HCT116 (cell line): ENCODE measurements at regions not wholly inside any gene's neighbourhood (a gene's known extent, or its start where the extent isn't known, plus 50 kb on each side); places are given as distances from the start of the nearest gene placed in this dataset.

Source experiments
- ATAC-seq: fragments of 200-7000 bp; cut with Tn5 transposase; 2 replicates; pipeline ENCODE4 v1.9.1; 2020; ENCODE audit warnings: mild to moderate bottlenecking, moderate library complexity
- BruUV-seq: library from RNA; stranded (reverse); fragments of 400-500 nt; replicated peaks from 2 replicates; lab custom pipeline; 2021; lab: Mats Ljungman, UMichigan
- CTCF ChIA-PET: fragments of 300-600 bp; sonication (Branson Sonifier 250); formaldehyde crosslinking; loops from one replicate; lab custom pipeline; 2021; ENCODE audit warnings: antibody characterized with exemption; lab: Charles Lee
- POLR2A ChIA-PET: fragments of 300-600, 350-600 bp; sonication (Branson Sonifier 250); formaldehyde crosslinking; loops from one replicate; lab custom pipeline; 2021; ENCODE audit warnings: antibody characterized with exemption; lab: Charles Lee
- RAD21 ChIA-PET, 2 experiments: fragments of 300-600 bp; sonication (Branson Sonifier 250); formaldehyde crosslinking; loops; one replicate each; lab custom pipeline; 2023; ENCODE audit warnings: low total read pairs in 2 of 2; ENCODE audit not compliant: uncharacterized antibody in 2 of 2, unreplicated experiment in 2 of 2, low non-redundant PET in 1 of 2; lab: Charles Lee
- DNase-seq: peaks from one replicate; pipeline ENCODE4 v3.0.0-alpha.2; 2010; ENCODE audit warnings: low read depth, low spot score
- H2AFZ ChIP-seq: fragments of 200-600 bp; shearing (Covaris generic), sonication (generic); 2 replicates; pipeline ENCODE4 v1.6.1; 2017; ENCODE audit warnings: low read depth, mixed run types, mixed read lengths, antibody characterized with exemption, low read length; ENCODE audit not compliant: poor library complexity, severe bottlenecking
- H3K27ac ChIP-seq: 2 replicates; pipeline ENCODE4 v1.5.1; 2012; ENCODE audit warnings: low read depth, low read length
- H3K27me3 ChIP-seq: fragments of 200-600 bp; sonication (generic); 2 replicates; pipeline ENCODE4 v1.6.1; 2016; ENCODE audit warnings: mixed run types, low read length, mixed read lengths; ENCODE audit not compliant: insufficient read depth
- H3K36me3 ChIP-seq, 2 experiments: fragments of 200-500 bp in 1 of 2; fragments of 200-600 bp in 1 of 2; sonication (Bioruptor generic) in 1 of 2; sonication (generic) in 1 of 2; 2 replicates each; pipeline versions ENCODE4 v1.5.1 to v1.6.1; 2014 to 2016; ENCODE audit warnings: low read length in 2 of 2, inconsistent platforms in 1 of 2, mixed read lengths in 1 of 2, mixed run types in 1 of 2; ENCODE audit not compliant: insufficient read depth in 2 of 2, control insufficient read depth in 1 of 2
- H3K4me1 ChIP-seq, 2 experiments: fragments of 200-600 bp in 1 of 2; sonication (generic) in 1 of 2; 2 replicates each; pipeline versions ENCODE4 v1.5.1 to v1.6.1; 2012 to 2017; ENCODE audit warnings: low read length in 2 of 2, inconsistent platforms in 1 of 2, mild to moderate bottlenecking in 1 of 2, mixed read lengths in 1 of 2, mixed run types in 1 of 2, moderate library complexity in 1 of 2; ENCODE audit not compliant: insufficient read depth in 2 of 2, control insufficient read depth in 1 of 2
- H3K4me2 ChIP-seq: fragments of 200-600 bp; sonication (generic); 2 replicates; pipeline ENCODE4 v1.6.1; 2017; ENCODE audit warnings: mixed run types, low read length, mixed read lengths
- H3K4me3 ChIP-seq, 2 experiments: fragments of 200-600 bp in 1 of 2; sonication (generic) in 1 of 2; replicated peaks in 1 of 2; 2 replicates each; pipeline ENCODE4 v1.5.1; 2011 to 2016; ENCODE audit warnings: low read length in 2 of 2, control low read depth in 1 of 2, low read depth in 1 of 2, mild to moderate bottlenecking in 1 of 2, mixed read lengths in 1 of 2, mixed run types in 1 of 2
- H3K79me2 ChIP-seq: fragments of 200-600 bp; sonication (generic); 2 replicates; pipeline ENCODE4 v1.6.1; 2017; ENCODE audit warnings: mild to moderate bottlenecking, mixed run types, low read length, moderate library complexity, mixed read lengths; ENCODE audit not compliant: insufficient read depth
- H3K9ac ChIP-seq: fragments of 200-600 bp; sonication (generic); 2 replicates; pipeline ENCODE4 v1.6.1; 2016; ENCODE audit warnings: low read length, mixed read lengths
- H3K9me2 ChIP-seq: fragments of 200-600 bp; sonication (generic), shearing (Covaris generic); 2 replicates; pipeline ENCODE4 v1.6.1; 2017; ENCODE audit warnings: mixed run types, mild to moderate bottlenecking, moderate library complexity; ENCODE audit not compliant: insufficient read depth
- H3K9me3 ChIP-seq, 2 experiments: fragments of 200-500 bp in 1 of 2; fragments of 200-600 bp in 1 of 2; sonication (Bioruptor generic) in 1 of 2; sonication (generic) in 1 of 2; 2 replicates each; pipeline ENCODE4 v1.6.1; 2014 to 2017; ENCODE audit warnings: low read length in 2 of 2, mixed read lengths in 2 of 2, inconsistent platforms in 1 of 2, low read depth in 1 of 2, mild to moderate bottlenecking in 1 of 2, mixed run types in 1 of 2, moderate library complexity in 1 of 2; ENCODE audit not compliant: control insufficient read depth in 1 of 2, insufficient read depth in 1 of 2
- H4K20me1 ChIP-seq: fragments of 200-600 bp; sonication (generic), shearing (Covaris generic); 2 replicates; pipeline ENCODE4 v1.6.1; 2017; ENCODE audit warnings: mixed run types, mild to moderate bottlenecking, moderate library complexity; ENCODE audit not compliant: insufficient read depth
- RAD21 ChIP-seq: IDR thresholded peaks from 2 replicates; pipeline ENCODE4 v1.6.1; 2012; ENCODE audit warnings: low read depth, mild to moderate bottlenecking
- TCF7L2 ChIP-seq: IDR thresholded peaks from 2 replicates; pipeline ENCODE4 v1.7.0; 2011; ENCODE audit warnings: borderline replicate concordance, inconsistent platforms; ENCODE audit not compliant: insufficient read depth, insufficient read length; ENCODE audit errors: extremely low read depth
- intact Hi-C: fragments of 100-400 bp; cut with micrococcal nuclease; formaldehyde crosslinking; loops from 2 replicates; pipeline ENCODE4 v1.10.0; 2022
- TF ChIP-seq, protein P1 (sequence below): IDR thresholded peaks from 2 replicates; pipeline ENCODE4 v1.6.1; 2012
- TF ChIP-seq, protein P2 (sequence below): IDR thresholded peaks from 2 replicates; pipeline ENCODE4 v1.6.1; 2011; ENCODE audit warnings: mild to moderate bottlenecking, low read length, moderate library complexity; ENCODE audit not compliant: insufficient replicate concordance; ENCODE audit errors: extremely low read depth
- TF ChIP-seq, protein P3 (sequence below): IDR thresholded peaks from 2 replicates; pipeline ENCODE4 v1.6.1; 2012

DNA sequence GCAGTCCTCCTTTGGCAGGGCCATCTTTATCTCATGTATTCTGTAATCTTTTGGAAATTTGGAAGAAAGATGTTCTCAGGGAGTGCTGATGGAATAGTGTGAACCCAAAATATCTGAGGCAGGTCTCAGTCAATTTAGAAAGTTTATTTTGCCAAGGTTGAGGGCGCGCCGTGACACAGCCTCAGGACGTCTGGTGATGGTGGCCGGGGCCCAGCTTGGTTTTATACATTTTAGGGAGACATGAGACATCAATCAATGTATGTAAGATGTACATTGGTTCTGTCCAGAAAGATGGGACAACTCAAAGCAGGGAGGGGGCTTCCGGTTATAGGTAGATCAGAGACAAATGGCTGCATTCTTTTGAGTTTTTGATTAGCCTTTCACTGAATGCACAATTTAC is 89.8 kb downstream of the ERMARD start:
- H3K79me2 ChIP-seq, result no peaks in the 10 kb centered on the region
- intact Hi-C loops, result no loop called here
- no peaks in the 10 kb centered on the region for H3K4me1 ChIP-seq
- H3K4me3 ChIP-seq, result no peak overlapping the region
- TF ChIP-seq, protein P1, sequence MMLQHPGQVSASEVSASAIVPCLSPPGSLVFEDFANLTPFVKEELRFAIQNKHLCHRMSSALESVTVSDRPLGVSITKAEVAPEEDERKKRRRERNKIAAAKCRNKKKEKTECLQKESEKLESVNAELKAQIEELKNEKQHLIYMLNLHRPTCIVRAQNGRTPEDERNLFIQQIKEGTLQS, result no peak
- TF ChIP-seq, protein P2, sequence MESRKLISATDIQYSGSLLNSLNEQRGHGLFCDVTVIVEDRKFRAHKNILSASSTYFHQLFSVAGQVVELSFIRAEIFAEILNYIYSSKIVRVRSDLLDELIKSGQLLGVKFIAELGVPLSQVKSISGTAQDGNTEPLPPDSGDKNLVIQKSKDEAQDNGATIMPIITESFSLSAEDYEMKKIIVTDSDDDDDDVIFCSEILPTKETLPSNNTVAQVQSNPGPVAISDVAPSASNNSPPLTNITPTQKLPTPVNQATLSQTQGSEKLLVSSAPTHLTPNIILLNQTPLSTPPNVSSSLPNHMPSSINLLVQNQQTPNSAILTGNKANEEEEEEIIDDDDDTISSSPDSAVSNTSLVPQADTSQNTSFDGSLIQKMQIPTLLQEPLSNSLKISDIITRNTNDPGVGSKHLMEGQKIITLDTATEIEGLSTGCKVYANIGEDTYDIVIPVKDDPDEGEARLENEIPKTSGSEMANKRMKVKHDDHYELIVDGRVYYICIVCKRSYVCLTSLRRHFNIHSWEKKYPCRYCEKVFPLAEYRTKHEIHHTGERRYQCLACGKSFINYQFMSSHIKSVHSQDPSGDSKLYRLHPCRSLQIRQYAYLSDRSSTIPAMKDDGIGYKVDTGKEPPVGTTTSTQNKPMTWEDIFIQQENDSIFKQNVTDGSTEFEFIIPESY, result no peak
- TF ChIP-seq TCF7L2 (no peak), RAD21 (no peak)
- TF ChIP-seq, protein P3, sequence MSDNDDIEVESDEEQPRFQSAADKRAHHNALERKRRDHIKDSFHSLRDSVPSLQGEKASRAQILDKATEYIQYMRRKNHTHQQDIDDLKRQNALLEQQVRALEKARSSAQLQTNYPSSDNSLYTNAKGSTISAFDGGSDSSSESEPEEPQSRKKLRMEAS, result no peak
- no peaks in the 10 kb centered on the region for H3K9me3 ChIP-seq
- H4K20me1 ChIP-seq, result no peaks in the 10 kb centered on the region
- peaks cover 16% of the 10 kb centered on the region; the same call in 1 of the 2 replicates for H3K27me3 ChIP-seq
- no peaks in the 10 kb centered on the region for H3K9me2 ChIP-seq
- DNase-seq (no peak), ATAC-seq (no peak)
- POLR2A ChIA-PET, result no interaction called here
- no peak overlapping the region for H3K9ac ChIP-seq
- no peak overlapping the region for H3K4me2 ChIP-seq
- BruUV-seq, result no TSS peak
- no peak overlapping the region for H2AFZ ChIP-seq
- H3K36me3 ChIP-seq, result no peaks in the 10 kb centered on the region
- CTCF ChIA-PET, result no interaction called here
- H3K27ac ChIP-seq, result no peak overlapping the region
- RAD21 ChIA-PET, result no interaction called here
